Tibial nerve (tissue), 4 donors: ENCODE measurements at regions not wholly inside any gene's neighbourhood (a gene's known extent, or its start where the extent isn't known, plus 50 kb on each side); places are given as distances from the start of the nearest gene placed in this dataset.
"Not testable (repeated sequence)": the region's sequence is repeated elsewhere in the genome, so short reads cannot be mapped to it uniquely, and the experiment has no call there.

Experiments
- DNase-seq, 2 donors: peaks; one replicate each; pipeline ENCODE4 v3.0.0-alpha.2; 2019; ENCODE audit warnings: low spot score in 2 of 2
- H3K27ac ChIP-seq, 4 donors: fragments of 200-600 bp; sonication (generic) in 3 of 4; one replicate each; pipeline ENCODE4 v1.5.1; 2017 to 2019; ENCODE audit warnings: mild to moderate bottlenecking in 1 of 4
- H3K27me3 ChIP-seq, 2 donors: fragments of 200-600 bp; sonication (generic) in 1 of 2; one replicate each; pipeline versions ENCODE4 v1.5.1 to v1.6.0; 2017 to 2019
- H3K36me3 ChIP-seq, 3 donors: fragments of 200-600 bp; sonication (generic); one replicate each; pipeline ENCODE4 v1.5.1; 2018 to 2019
- H3K4me1 ChIP-seq, 4 donors: fragments of 200-600 bp; sonication (generic) in 3 of 4; one replicate each; pipeline ENCODE4 v1.5.1; 2017 to 2019
- H3K4me3 ChIP-seq, 4 donors: fragments of 200-600 bp; sonication (generic) in 3 of 4; one replicate each; pipeline ENCODE4 v1.5.1; 2017 to 2019; ENCODE audit warnings: mild to moderate bottlenecking in 1 of 4, moderate library complexity in 1 of 4
- H3K9me3 ChIP-seq, 4 donors: fragments of 200-600 bp; sonication (generic) in 3 of 4; one replicate each; pipeline ENCODE4 v1.5.1; 2017 to 2019
- EP300 ChIP-seq, 2 donors: sonication (generic); formaldehyde crosslinking; IDR thresholded peaks; one replicate each; pipeline ENCODE4 v1.6.1; 2017; ENCODE audit warnings: antibody characterized with exemption in 2 of 2, mild to moderate bottlenecking in 1 of 2
- POLR2A ChIP-seq, 2 donors: fragments of 450-650 bp; IDR thresholded peaks; one replicate each; pipeline ENCODE4 v1.6.1; 2017; ENCODE audit warnings: antibody characterized with exemption in 2 of 2, mild to moderate bottlenecking in 2 of 2, moderate library complexity in 2 of 2
- WGBS, 2 donors: methylation state at CpG; one replicate each; pipeline ENCODE4 v1.1.5; 2018; 5-methylcytosine and 5-hydroxymethylcytosine counted together
- TF ChIP-seq, protein P1 (sequence below), 5 experiments: fragments of 200-600 bp in 3 of 5; fragments of 450-650 bp in 2 of 5; sonication (generic) in 3 of 5; IDR thresholded peaks; one replicate each; pipeline ENCODE4 v1.5.1; 2016 to 2019; ENCODE audit warnings: antibody characterized with exemption in 5 of 5, mild to moderate bottlenecking in 3 of 5, moderate library complexity in 2 of 5

DNA sequence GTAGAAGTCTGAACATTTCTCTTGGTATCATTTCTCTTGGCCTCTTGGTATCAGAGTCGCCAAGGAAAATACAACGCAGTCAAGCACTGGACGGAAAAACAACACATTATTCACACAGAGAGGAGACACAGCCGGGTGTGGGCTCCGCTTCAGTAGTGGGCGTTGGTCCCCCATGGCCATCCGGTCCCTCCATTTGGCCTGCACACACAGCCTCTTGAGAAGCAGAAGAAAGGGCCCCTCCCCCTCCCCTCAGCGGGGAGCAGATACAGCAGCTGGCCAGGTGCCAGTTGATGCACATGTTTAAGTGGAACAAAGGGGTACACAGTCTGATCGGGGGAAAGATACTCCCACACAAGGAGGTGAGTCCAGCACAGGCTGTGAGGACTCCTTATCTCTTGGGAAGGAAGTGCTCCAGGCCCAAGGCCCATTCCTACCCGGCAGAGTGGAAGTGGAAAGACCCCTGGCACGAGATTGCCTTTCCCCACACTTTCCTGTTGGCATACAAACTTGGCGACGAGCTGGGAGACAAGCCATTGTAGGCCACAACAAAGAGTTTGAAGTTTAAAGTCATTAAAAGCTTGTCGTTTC lies 311.3 kb downstream of the FAM72C start:
- Histone ChIP-seq H3K27me3 (peaks cover 0 to 40% of the 10 kb centered on the region in 2 donors), H3K9me3 (no peaks in the 10 kb centered on the region), H3K36me3 (no peaks in the 10 kb centered on the region), H3K4me3 (no peak overlapping the region), H3K4me1 (no peaks in the 10 kb centered on the region), H3K27ac (no peak overlapping the region)
- no peak for DNase-seq
- whole genome bisulfite sequencing, 2 donors: 11 to 41% methylated on average over 14 of the region's 14 CpGs
- TF ChIP-seq, protein P1, sequence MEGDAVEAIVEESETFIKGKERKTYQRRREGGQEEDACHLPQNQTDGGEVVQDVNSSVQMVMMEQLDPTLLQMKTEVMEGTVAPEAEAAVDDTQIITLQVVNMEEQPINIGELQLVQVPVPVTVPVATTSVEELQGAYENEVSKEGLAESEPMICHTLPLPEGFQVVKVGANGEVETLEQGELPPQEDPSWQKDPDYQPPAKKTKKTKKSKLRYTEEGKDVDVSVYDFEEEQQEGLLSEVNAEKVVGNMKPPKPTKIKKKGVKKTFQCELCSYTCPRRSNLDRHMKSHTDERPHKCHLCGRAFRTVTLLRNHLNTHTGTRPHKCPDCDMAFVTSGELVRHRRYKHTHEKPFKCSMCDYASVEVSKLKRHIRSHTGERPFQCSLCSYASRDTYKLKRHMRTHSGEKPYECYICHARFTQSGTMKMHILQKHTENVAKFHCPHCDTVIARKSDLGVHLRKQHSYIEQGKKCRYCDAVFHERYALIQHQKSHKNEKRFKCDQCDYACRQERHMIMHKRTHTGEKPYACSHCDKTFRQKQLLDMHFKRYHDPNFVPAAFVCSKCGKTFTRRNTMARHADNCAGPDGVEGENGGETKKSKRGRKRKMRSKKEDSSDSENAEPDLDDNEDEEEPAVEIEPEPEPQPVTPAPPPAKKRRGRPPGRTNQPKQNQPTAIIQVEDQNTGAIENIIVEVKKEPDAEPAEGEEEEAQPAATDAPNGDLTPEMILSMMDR (IDR thresholded peaks at IDR 0.05): no peak

DNA sequence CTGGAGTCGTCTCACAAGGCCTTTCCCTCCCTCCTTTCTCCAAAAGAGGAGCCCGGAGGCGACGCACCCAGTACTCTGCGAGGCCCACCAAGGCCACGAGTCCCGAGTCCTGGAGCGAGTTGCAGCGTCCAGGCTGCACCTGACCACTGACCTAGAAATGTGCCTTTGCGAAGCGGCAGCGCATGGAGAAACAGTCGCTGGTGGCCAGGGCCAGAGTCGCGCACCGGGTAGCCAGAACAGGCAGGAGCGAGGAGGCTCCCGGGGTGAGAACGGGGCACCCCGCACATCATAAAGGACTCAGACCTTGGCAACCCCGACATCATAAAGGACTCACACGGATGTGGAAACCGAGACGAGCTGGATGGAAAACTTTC lies 318.4 kb downstream of the FAM72C start:
- WGBS, 2 donors: 7 to 78% methylated on average over 15 to 24 of the region's 24 CpGs
- Histone ChIP-seq H3K36me3 (no peaks in the 10 kb centered on the region), H3K9me3 (no peaks in the 10 kb centered on the region), H3K4me3 (no peak overlapping the region), H3K27me3 (no peaks in the 10 kb centered on the region), H3K27ac (no peak overlapping the region), H3K4me1 (no peaks in the 10 kb centered on the region)
- TF ChIP-seq, protein P1 (IDR thresholded peaks at IDR 0.05): no peak
- TF ChIP-seq EP300 (IDR thresholded peaks at IDR 0.05) (no peak), POLR2A (IDR thresholded peaks at IDR 0.05) (no peak)
- no peak for DNase-seq

GRCh38 chr1:143652744-143653428 lies 318.9 kb downstream of the FAM72C start:
- Histone ChIP-seq H3K36me3 (no peaks in the 10 kb centered on the region), H3K27me3 (no peaks in the 10 kb centered on the region), H3K4me3 (no peak overlapping the region), H3K27ac (no peak overlapping the region), H3K9me3 (no peaks in the 10 kb centered on the region), H3K4me1 (no peaks in the 10 kb centered on the region)
- DNase-seq: no peak
- 11 to 70% methylated on average over 18 to 36 of the region's 36 CpGs for WGBS, 2 donors
- TF ChIP-seq, protein P1 (IDR thresholded peaks at IDR 0.05): no peak
- no peak for TF ChIP-seq EP300 (IDR thresholded peaks at IDR 0.05)
- no peak for TF ChIP-seq POLR2A (IDR thresholded peaks at IDR 0.05)

DNA sequence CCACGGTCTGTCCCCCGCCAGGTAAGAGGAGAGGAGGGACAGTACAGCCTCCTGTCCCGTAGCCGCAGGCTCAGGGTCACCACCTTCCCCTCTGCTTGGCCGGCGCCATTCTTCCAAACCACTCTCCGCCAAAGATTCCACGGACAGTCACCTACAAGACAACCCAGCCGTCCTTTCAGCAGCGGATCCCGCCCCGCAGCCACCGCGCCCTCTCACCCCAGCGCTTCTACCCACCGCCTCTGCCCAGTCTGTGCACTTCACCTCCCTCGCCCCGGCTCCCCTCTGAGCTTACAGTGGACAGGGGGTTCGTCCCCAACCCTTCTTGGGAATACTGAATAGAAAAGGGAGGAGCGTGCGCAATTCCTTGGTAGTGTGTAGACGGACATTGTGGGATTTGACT lies 319.6 kb downstream of the FAM72C start:
- Histone ChIP-seq H3K4me1 (no peaks in the 10 kb centered on the region), H3K36me3 (no peaks in the 10 kb centered on the region), H3K27me3 (no peaks in the 10 kb centered on the region), H3K27ac (no peak overlapping the region), H3K9me3 (no peaks in the 10 kb centered on the region), H3K4me3 (no peak overlapping the region)
- TF ChIP-seq POLR2A (IDR thresholded peaks at IDR 0.05): no peak
- TF ChIP-seq, protein P1 (IDR thresholded peaks at IDR 0.05): no peak
- TF ChIP-seq EP300 (IDR thresholded peaks at IDR 0.05): no peak
- 7 to 55% methylated on average over 20 to 22 of the region's 22 CpGs for WGBS, 2 donors
- DNase-seq: no peak

- no peaks in the 10 kb centered on the region for H3K27me3 ChIP-seq
- no peak for DNase-seq
- H3K27ac ChIP-seq: no peak overlapping the region
- H3K36me3 ChIP-seq: no peaks in the 10 kb centered on the region
- TF ChIP-seq EP300 (IDR thresholded peaks at IDR 0.05): no peak
- TF ChIP-seq POLR2A (IDR thresholded peaks at IDR 0.05): no peak
- TF ChIP-seq, protein P1 (IDR thresholded peaks at IDR 0.05): no peak
- H3K9me3 ChIP-seq: no peaks in the 10 kb centered on the region
- WGBS, 2 donors: 7 to 41% methylated on average over 23 to 31 of the region's 31 CpGs
- H3K4me3 ChIP-seq: no peak overlapping the region
- H3K4me1 ChIP-seq: no peaks in the 10 kb centered on the region
Observed at GRCh38 chr1:143651350-143651992, 320.3 kb downstream of the FAM72C start.

- H3K27me3 ChIP-seq: peaks cover 0 to 23% of the 10 kb centered on the region in 2 donors
- 15 to 62% methylated on average over 1 of the region's 1 CpG for WGBS, 2 donors
- H3K4me1 ChIP-seq, DNase-seq, H3K27ac ChIP-seq, H3K4me3 ChIP-seq, H3K9me3 ChIP-seq, H3K36me3 ChIP-seq: not testable (repeated sequence)
Observed at GRCh38 chr1:143644035-143644434, 327.8 kb downstream of the FAM72C start.
